CD4-positive, alpha-beta memory T cell (primary cell): ENCODE measurements at regions not wholly inside any gene's neighbourhood (a gene's known extent, or its start where the extent isn't known, plus 50 kb on each side); places are given as distances from the start of the nearest gene placed in this dataset.

Experiments
- CTCF ChIA-PET: fragments of 350-600 bp; sonication (Branson Sonifier 250); formaldehyde crosslinking; loops from one replicate; lab custom pipeline; 2021; ENCODE audit warnings: inconsistent platforms; ENCODE audit not compliant: partially characterized antibody; lab: Charles Lee
- POLR2A ChIA-PET: fragments of 350-600 bp; sonication (Branson Sonifier 250); formaldehyde crosslinking; loops from one replicate; lab custom pipeline; 2021; ENCODE audit not compliant: partially characterized antibody; lab: Charles Lee
- DNase-seq, 5 donors: peaks; one replicate each; pipeline versions ENCODE4 v3.0.0 to v3.0.0-alpha.2; 2020 to 2022; ENCODE audit warnings: mixed read lengths in 1 of 5
- H3K27ac ChIP-seq: one replicate; pipeline ENCODE4 v1.7.0; 2013; ENCODE audit warnings: low read depth, low read length
- H3K27me3 ChIP-seq: 2 replicates; pipeline ENCODE4 v1.7.0; 2013; ENCODE audit warnings: mild to moderate bottlenecking, low read length, moderate library complexity; ENCODE audit not compliant: insufficient read depth
- H3K36me3 ChIP-seq: 2 replicates; pipeline ENCODE4 v1.7.0; 2013; ENCODE audit warnings: mild to moderate bottlenecking, low read length, moderate library complexity; ENCODE audit not compliant: insufficient read depth
- H3K4me1 ChIP-seq: 2 replicates; pipeline ENCODE4 v1.7.0; 2013; ENCODE audit warnings: mild to moderate bottlenecking, low read length, moderate library complexity; ENCODE audit not compliant: insufficient read depth
- H3K4me3 ChIP-seq, 2 donors: one replicate each; pipeline ENCODE4 v1.7.0; 2013; ENCODE audit warnings: low read length in 2 of 2, mild to moderate bottlenecking in 1 of 2
- H3K9me3 ChIP-seq, 2 donors: one replicate each; pipeline ENCODE4 v1.7.0; 2013; ENCODE audit warnings: low read length in 2 of 2, control low read depth in 1 of 2; ENCODE audit not compliant: control insufficient read depth in 1 of 2
- H3K27ac Mint-ChIP-seq, 7 donors: one replicate each; pipeline ENCODE4 v1.8.0; 2020 to 2021; ENCODE audit warnings: mixed read lengths in 7 of 7, mild to moderate bottlenecking in 6 of 7, inconsistent platforms in 3 of 7, moderate library complexity in 3 of 7
- H3K27me3 Mint-ChIP-seq, 2 donors: one replicate each; pipeline ENCODE4 v1.8.0; 2020 to 2021; ENCODE audit warnings: mixed read lengths in 2 of 2
- H3K36me3 Mint-ChIP-seq, 2 donors: one replicate each; pipeline ENCODE4 v1.8.0; 2020 to 2021; ENCODE audit warnings: mixed read lengths in 2 of 2, inconsistent platforms in 1 of 2, mild to moderate bottlenecking in 1 of 2
- H3K4me1 Mint-ChIP-seq, 4 donors: one replicate each; pipeline ENCODE4 v1.8.0; 2020 to 2021; ENCODE audit warnings: mixed read lengths in 4 of 4, mild to moderate bottlenecking in 1 of 4
- H3K4me3 Mint-ChIP-seq, 8 donors: one replicate each; pipeline ENCODE4 v1.8.0; 2020 to 2021; ENCODE audit warnings: mixed read lengths in 8 of 8, mild to moderate bottlenecking in 7 of 8, moderate library complexity in 6 of 8, inconsistent platforms in 3 of 8
- H3K9me3 Mint-ChIP-seq, 8 donors: one replicate each; pipeline ENCODE4 v1.8.0; 2020 to 2021; ENCODE audit warnings: mixed read lengths in 8 of 8, mild to moderate bottlenecking in 5 of 8, inconsistent platforms in 3 of 8, moderate library complexity in 1 of 8
- intact Hi-C: fragments of 100-400 bp; cut with micrococcal nuclease; formaldehyde crosslinking; loops from one replicate; pipeline ENCODE4 v1.15.1; 2023

GRCh38 chr1:195941314-195941713 lies 666.9 kb downstream of the KCNT2 start:
- ChIA-PET POLR2A (no interaction called here), CTCF (no interaction called here)
- no peaks in the 10 kb centered on the region for H3K27me3 Mint-ChIP-seq
- no peak for DNase-seq
- Histone ChIP-seq H3K36me3 (no peaks in the 10 kb centered on the region), H3K27ac (no peak overlapping the region), H3K9me3 (no peaks in the 10 kb centered on the region), H3K4me3 (no peak overlapping the region), H3K27me3 (no peaks in the 10 kb centered on the region), H3K4me1 (no peaks in the 10 kb centered on the region)
- H3K27ac Mint-ChIP-seq: no peak overlapping the region
- intact Hi-C loops: no loop called here
- no peaks in the 10 kb centered on the region for H3K4me1 Mint-ChIP-seq
- H3K36me3 Mint-ChIP-seq: no peaks in the 10 kb centered on the region
- no peaks in the 10 kb centered on the region for H3K9me3 Mint-ChIP-seq
- no peak overlapping the region for H3K4me3 Mint-ChIP-seq

GRCh38 chr1:195939844-195940243 lies 668.4 kb downstream of the KCNT2 start:
- intact Hi-C loops: no loop called here

GRCh38 chr1:195934817-195935553 lies 673.3 kb downstream of the KCNT2 start:
- no peaks in the 10 kb centered on the region for H3K27me3 Mint-ChIP-seq
- H3K36me3 ChIP-seq: no peaks in the 10 kb centered on the region
- H3K4me1 ChIP-seq: no peaks in the 10 kb centered on the region
- intact Hi-C loops: no loop called here
- H3K27ac ChIP-seq: no peak overlapping the region
- H3K4me3 Mint-ChIP-seq: no peak overlapping the region
- H3K9me3 Mint-ChIP-seq: peaks cover 0 to 6% (median 0%) of the 10 kb centered on the region in 8 donors
- no peaks in the 10 kb centered on the region for H3K36me3 Mint-ChIP-seq
- POLR2A ChIA-PET: no interaction called here
- CTCF ChIA-PET: no interaction called here
- no peaks in the 10 kb centered on the region for H3K4me1 Mint-ChIP-seq
- no peaks in the 10 kb centered on the region for H3K27me3 ChIP-seq
- no peak overlapping the region for H3K4me3 ChIP-seq
- no peak overlapping the region for H3K27ac Mint-ChIP-seq
- no peaks in the 10 kb centered on the region for H3K9me3 ChIP-seq
- no peak for DNase-seq

More at GRCh38 chr1:195939844-195940243, 668.4 kb downstream of the KCNT2 start:
- H3K9me3 ChIP-seq: no peaks in the 10 kb centered on the region
- Mint-ChIP-seq H3K36me3 (no peaks in the 10 kb centered on the region), H3K27ac (peak overlapping the region in 1 of 7 donors; percentile 15), H3K9me3 (peaks cover 0 to 3% (median 0%) of the 10 kb centered on the region in 8 donors), H3K4me3 (no peak overlapping the region), H3K4me1 (no peaks in the 10 kb centered on the region), H3K27me3 (no peaks in the 10 kb centered on the region)
- no peaks in the 10 kb centered on the region for H3K4me1 ChIP-seq
- H3K27ac ChIP-seq: no peak overlapping the region
- DNase-seq: no peak
- ChIA-PET POLR2A (no interaction called here), CTCF (no interaction called here)
- no peaks in the 10 kb centered on the region for H3K36me3 ChIP-seq
- H3K27me3 ChIP-seq: no peaks in the 10 kb centered on the region
- no peak overlapping the region for H3K4me3 ChIP-seq

GRCh38 chr1:195933835-195934234 lies 674.4 kb downstream of the KCNT2 start:
- H3K9me3 ChIP-seq: no peaks in the 10 kb centered on the region
- ChIA-PET CTCF (no interaction called here), POLR2A (no interaction called here)
- Mint-ChIP-seq H3K27me3 (no peaks in the 10 kb centered on the region), H3K4me3 (no peak overlapping the region), H3K36me3 (no peaks in the 10 kb centered on the region), H3K4me1 (no peaks in the 10 kb centered on the region), H3K27ac (no peak overlapping the region), H3K9me3 (peaks cover 0 to 6% (median 0%) of the 10 kb centered on the region in 8 donors)
- no peak for DNase-seq
- no peak overlapping the region for H3K27ac ChIP-seq
- no peak overlapping the region for H3K4me3 ChIP-seq
- no peaks in the 10 kb centered on the region for H3K4me1 ChIP-seq
- no peaks in the 10 kb centered on the region for H3K36me3 ChIP-seq
- no peaks in the 10 kb centered on the region for H3K27me3 ChIP-seq
- intact Hi-C loops: no loop called here

GRCh38 chr1:195915826-195916225 lies 692.4 kb downstream of the KCNT2 start:
- H3K4me1 Mint-ChIP-seq: no peaks in the 10 kb centered on the region
- no peaks in the 10 kb centered on the region for H3K4me1 ChIP-seq
- no peak overlapping the region for H3K27ac Mint-ChIP-seq
- H3K36me3 Mint-ChIP-seq: peaks cover 0 to 5% of the 10 kb centered on the region in 2 donors
- no peak for DNase-seq
- no peaks in the 10 kb centered on the region for H3K27me3 Mint-ChIP-seq
- no peak overlapping the region for H3K4me3 ChIP-seq
- H3K36me3 ChIP-seq: no peaks in the 10 kb centered on the region
- ChIA-PET POLR2A (no interaction called here), CTCF (no interaction called here)
- H3K27ac ChIP-seq: no peak overlapping the region
- H3K9me3 ChIP-seq: no peaks in the 10 kb centered on the region
- H3K9me3 Mint-ChIP-seq: peaks cover 2 to 12% (median 7%) of the 10 kb centered on the region in 8 donors
- H3K27me3 ChIP-seq: no peaks in the 10 kb centered on the region
- H3K4me3 Mint-ChIP-seq: no peak overlapping the region
- intact Hi-C loops: no loop called here

- Histone ChIP-seq H3K27ac (no peak overlapping the region), H3K4me1 (no peaks in the 10 kb centered on the region), H3K36me3 (no peaks in the 10 kb centered on the region), H3K9me3 (no peaks in the 10 kb centered on the region), H3K27me3 (no peaks in the 10 kb centered on the region), H3K4me3 (no peak overlapping the region)
- H3K27me3 Mint-ChIP-seq: no peaks in the 10 kb centered on the region
- CTCF ChIA-PET: no interaction called here
- H3K27ac Mint-ChIP-seq: no peak overlapping the region
- no peak overlapping the region for H3K4me3 Mint-ChIP-seq
- POLR2A ChIA-PET: no interaction called here
- H3K9me3 Mint-ChIP-seq: peaks cover 0 to 4% (median 0%) of the 10 kb centered on the region in 8 donors
- H3K36me3 Mint-ChIP-seq: no peaks in the 10 kb centered on the region
- DNase-seq: no peak
- no peaks in the 10 kb centered on the region for H3K4me1 Mint-ChIP-seq
- intact Hi-C loops: no loop called here
These were observed 699.2 kb downstream of the KCNT2 start for GRCh38 chr1:195909061-195909460.

- H3K4me1 Mint-ChIP-seq: no peaks in the 10 kb centered on the region
- no peak overlapping the region for H3K27ac Mint-ChIP-seq
- POLR2A ChIA-PET: no interaction called here
- no peak for DNase-seq
- no peak overlapping the region for H3K4me3 ChIP-seq
- no peaks in the 10 kb centered on the region for H3K36me3 ChIP-seq
- intact Hi-C loops: no loop called here
- CTCF ChIA-PET: no interaction called here
- no peaks in the 10 kb centered on the region for H3K36me3 Mint-ChIP-seq
- H3K4me3 Mint-ChIP-seq: no peak overlapping the region
- no peaks in the 10 kb centered on the region for H3K9me3 ChIP-seq
- no peaks in the 10 kb centered on the region for H3K4me1 ChIP-seq
- no peaks in the 10 kb centered on the region for H3K27me3 ChIP-seq
- no peak overlapping the region for H3K27ac ChIP-seq
- no peaks in the 10 kb centered on the region for H3K27me3 Mint-ChIP-seq
- H3K9me3 Mint-ChIP-seq: peaks cover 0 to 4% (median 0%) of the 10 kb centered on the region in 8 donors
These were observed 700.1 kb downstream of the KCNT2 start for GRCh38 chr1:195908121-195908520.
